SK-N-SH treated with all-trans-retinoic acid at 6 μM for 48 hours (cell line): ENCODE measurements at regions not wholly inside any gene's neighbourhood (a gene's known extent, or its start where the extent isn't known, plus 50 kb on each side); places are given as distances from the start of the nearest gene placed in this dataset.

Experiments
- ATAC-seq: fragments of 200-7000 bp; cut with Tn5 transposase; 3 replicates; pipeline ENCODE4 v1.9.1; 2020; ENCODE audit warnings: mild to moderate bottlenecking, moderate library complexity
- BACH2 ChIP-seq: fragments of 250-450 bp; sonication (Bioruptor Pico); IDR thresholded peaks from 2 replicates; pipeline ENCODE4 v1.9.0; 2021; ENCODE audit warnings: mild to moderate bottlenecking, borderline replicate concordance
- CREB5 ChIP-seq: fragments of 250-450 bp; sonication (Bioruptor Pico); IDR thresholded peaks from 2 replicates; pipeline ENCODE4 v1.5.1; 2020; ENCODE audit warnings: low read depth, mild to moderate bottlenecking, moderate library complexity
- CSDC2 ChIP-seq: fragments of 250-450 bp; sonication (Bioruptor Pico); IDR thresholded peaks from 2 replicates; pipeline ENCODE4 v1.5.0; 2020; ENCODE audit warnings: mild to moderate bottlenecking, moderate library complexity
- ESRRG ChIP-seq: fragments of 250-450 bp; sonication (Bioruptor Pico); IDR thresholded peaks from 2 replicates; pipeline ENCODE4 v1.6.1; 2021; ENCODE audit warnings: mild to moderate bottlenecking
- GLIS3 ChIP-seq: fragments of 250-450 bp; sonication (Bioruptor Pico); IDR thresholded peaks from 2 replicates; pipeline ENCODE4 v1.5.0; 2020; ENCODE audit warnings: mild to moderate bottlenecking, moderate library complexity
- ISL1 ChIP-seq: fragments of 250-450 bp; sonication (Bioruptor Pico); IDR thresholded peaks from 2 replicates; pipeline ENCODE4 v2.1.2; 2022; ENCODE audit warnings: mild to moderate bottlenecking, moderate library complexity
- OSR1 ChIP-seq: fragments of 250-450 bp; sonication (Bioruptor Pico); IDR thresholded peaks from 2 replicates; pipeline ENCODE4 v1.8.0; 2022; ENCODE audit warnings: moderate library complexity, mild to moderate bottlenecking, inconsistent platforms
- PATZ1 ChIP-seq: fragments of 250-450 bp; sonication (Bioruptor Pico); IDR thresholded peaks from 2 replicates; pipeline ENCODE4 v1.8.0; 2020; ENCODE audit warnings: mild to moderate bottlenecking, moderate library complexity, borderline replicate concordance
- PPARA ChIP-seq: fragments of 250-450 bp; sonication (Bioruptor Pico); IDR thresholded peaks from 2 replicates; pipeline ENCODE4 v1.5.0; 2020; ENCODE audit warnings: mild to moderate bottlenecking, borderline replicate concordance
- RARB ChIP-seq: fragments of 250-450 bp; sonication (Bioruptor Pico); IDR thresholded peaks from 2 replicates; pipeline ENCODE4 v1.8.0; 2021; ENCODE audit warnings: mild to moderate bottlenecking, moderate library complexity
- SNAI2 ChIP-seq: fragments of 250-450 bp; sonication (Bioruptor Pico); IDR thresholded peaks from 2 replicates; pipeline ENCODE4 v1.5.0; 2020; ENCODE audit warnings: mild to moderate bottlenecking, moderate library complexity
- TOX ChIP-seq: fragments of 250-450 bp; sonication (Bioruptor Pico); IDR thresholded peaks from 2 replicates; pipeline ENCODE4 v1.8.0; 2021; ENCODE audit warnings: mild to moderate bottlenecking, moderate library complexity, borderline replicate concordance
- TSHZ2 ChIP-seq: fragments of 250-450 bp; sonication (Bioruptor Pico); IDR thresholded peaks from 2 replicates; pipeline ENCODE4 v1.5.0; 2020; ENCODE audit warnings: mild to moderate bottlenecking, moderate library complexity
- ZC3H10 ChIP-seq: fragments of 250-450 bp; sonication (Bioruptor Pico); IDR thresholded peaks from 2 replicates; pipeline ENCODE4 v1.5.1; 2021; ENCODE audit warnings: mild to moderate bottlenecking, moderate library complexity
- ZFP3 ChIP-seq: fragments of 250-450 bp; sonication (Bioruptor Pico); IDR thresholded peaks from 2 replicates; pipeline ENCODE4 v1.5.0; 2020; ENCODE audit warnings: mild to moderate bottlenecking, moderate library complexity
- ZFP30 ChIP-seq: fragments of 450-650 bp; formaldehyde crosslinking; IDR thresholded peaks from 2 replicates; pipeline ENCODE4 v1.5.0; 2022; ENCODE audit warnings: mild to moderate bottlenecking, moderate library complexity
- ZNF565 ChIP-seq: fragments of 450-650 bp; formaldehyde crosslinking; conservative IDR thresholded peaks from 2 replicates; pipeline ENCODE4 v1.5.0; 2020; ENCODE audit warnings: low read depth, mild to moderate bottlenecking, moderate library complexity
- ZNF70 ChIP-seq: fragments of 450-650 bp; formaldehyde crosslinking; IDR thresholded peaks from 2 replicates; pipeline ENCODE4 v1.5.0; 2020; ENCODE audit warnings: mild to moderate bottlenecking, moderate library complexity
- TF ChIP-seq, protein P1 (sequence below): fragments of 250-450 bp; sonication (Bioruptor Pico); IDR thresholded peaks from 2 replicates; pipeline ENCODE4 v1.8.0; 2021; ENCODE audit warnings: low read depth, mild to moderate bottlenecking, moderate library complexity, borderline replicate concordance

GRCh38 chr7:127512663-127513062 is 72.7 kb downstream of the GCC1 start:
- TF ChIP-seq ZNF565 (CRISPR knock-in tag), result no peak
- TF ChIP-seq CSDC2, result no peak
- TF ChIP-seq CREB5 (CRISPR knock-in tag), result no peak
- no peak for TF ChIP-seq RARB (CRISPR knock-in tag)
- TF ChIP-seq OSR1 (CRISPR knock-in tag), result no peak
- no peak for TF ChIP-seq GLIS3 (CRISPR knock-in tag)
- no peak for TF ChIP-seq ZC3H10 (CRISPR knock-in tag)
- no peak for TF ChIP-seq PPARA (CRISPR knock-in tag)
- no peak for TF ChIP-seq PATZ1
- no peak for TF ChIP-seq TSHZ2 (CRISPR knock-in tag)
- TF ChIP-seq SNAI2 (CRISPR knock-in tag), result no peak
- TF ChIP-seq ISL1, result no peak
- TF ChIP-seq BACH2, result no peak
- no peak for ATAC-seq

GRCh38 chr7:127504715-127505114 is 80.7 kb downstream of the GCC1 start:
- ATAC-seq, result peak; percentile 81
- TF ChIP-seq ESRRG (CRISPR knock-in tag) (no peak), TSHZ2 (CRISPR knock-in tag) (no peak), ZFP3 (CRISPR knock-in tag) (no peak)

GRCh38 chr7:127501817-127502216 is 83.6 kb downstream of the GCC1 start:
- no peak for ATAC-seq
- TF ChIP-seq ISL1, result no peak
- TF ChIP-seq TSHZ2 (CRISPR knock-in tag), result no peak
- TF ChIP-seq ZNF565 (CRISPR knock-in tag), result no peak
- TF ChIP-seq ZFP30 (CRISPR knock-in tag), result no peak
- TF ChIP-seq ZNF70, result no peak
- TF ChIP-seq ZC3H10 (CRISPR knock-in tag), result no peak
- TF ChIP-seq, protein P1, sequence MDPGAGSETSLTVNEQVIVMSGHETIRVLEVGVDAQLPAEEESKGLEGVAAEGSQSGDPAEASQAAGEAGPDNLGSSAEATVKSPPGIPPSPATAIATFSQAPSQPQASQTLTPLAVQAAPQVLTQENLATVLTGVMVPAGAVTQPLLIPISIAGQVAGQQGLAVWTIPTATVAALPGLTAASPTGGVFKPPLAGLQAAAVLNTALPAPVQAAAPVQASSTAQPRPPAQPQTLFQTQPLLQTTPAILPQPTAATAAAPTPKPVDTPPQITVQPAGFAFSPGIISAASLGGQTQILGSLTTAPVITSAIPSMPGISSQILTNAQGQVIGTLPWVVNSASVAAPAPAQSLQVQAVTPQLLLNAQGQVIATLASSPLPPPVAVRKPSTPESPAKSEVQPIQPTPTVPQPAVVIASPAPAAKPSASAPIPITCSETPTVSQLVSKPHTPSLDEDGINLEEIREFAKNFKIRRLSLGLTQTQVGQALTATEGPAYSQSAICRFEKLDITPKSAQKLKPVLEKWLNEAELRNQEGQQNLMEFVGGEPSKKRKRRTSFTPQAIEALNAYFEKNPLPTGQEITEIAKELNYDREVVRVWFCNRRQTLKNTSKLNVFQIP (CRISPR knock-in tag), result no peak
- no peak for TF ChIP-seq GLIS3 (CRISPR knock-in tag)
- TF ChIP-seq TOX (CRISPR knock-in tag), result no peak
